ENCODE measurements at regions not wholly inside any gene's neighbourhood (a gene's known extent, or its start where the extent isn't known, plus 50 kb on each side); places are given as distances from the start of the nearest gene placed in this dataset.

- intact Hi-C loops (cut with DNase I; ENCODE audit: low total_unique reads) (no loop called here), in situ Hi-C loops (cut with MboI; ENCODE audit: low pct_ligation_motif_present in 1 of 4, low pct_unique_long_range_greater_than_20kb in 1 of 4, low sequenced_read_pairs in 3 of 4) (no loop called here)
- DNase-seq = no peak
- H3K27ac ChIP-seq = no peak overlapping the region
- TF ChIP-seq CTCF (IDR thresholded peaks at IDR 0.05) = no peak
- no peak for TF ChIP-seq POLR2AphosphoS5 (IDR thresholded peaks at IDR 0.05)
- TF ChIP-seq POLR2A (IDR thresholded peaks at IDR 0.05) = no peak
- no peak for TF ChIP-seq EP300 (IDR thresholded peaks at IDR 0.05; ENCODE audit: low read depth)
- H3K9me3 ChIP-seq = no peaks in the 10 kb centered on the region
- 83 to 90% methylated on average over 1 of the region's 1 CpG for WGBS, 2 donors (ENCODE audit: low coverage in 1 of 2)
- no peak overlapping the region for H3K4me3 ChIP-seq
- H3K4me1 ChIP-seq = peaks cover 0 to 13% (median 6%) of the 10 kb centered on the region in 4 donors
- H3K36me3 ChIP-seq = no peaks in the 10 kb centered on the region
- no peaks in the 10 kb centered on the region for H3K27me3 ChIP-seq
These were observed 293.7 kb downstream of the NSUN3 start for GRCh38 chr3:94356581-94356980.

- no peaks in the 10 kb centered on the region for H3K27me3 ChIP-seq
- H3K4me3 ChIP-seq = no peak overlapping the region
- no peaks in the 10 kb centered on the region for H3K9me3 ChIP-seq
- WGBS, 2 donors (ENCODE audit: low coverage in 1 of 2) = 57 to 75% methylated on average over 2 of the region's 2 CpGs
- no peak for TF ChIP-seq POLR2AphosphoS5 (IDR thresholded peaks at IDR 0.05)
- no peak for DNase-seq
- intact Hi-C loops (cut with DNase I; ENCODE audit: low total_unique reads) (no loop called here), in situ Hi-C loops (cut with MboI; ENCODE audit: low pct_ligation_motif_present in 1 of 4, low pct_unique_long_range_greater_than_20kb in 1 of 4, low sequenced_read_pairs in 3 of 4) (no loop called here)
- no peaks in the 10 kb centered on the region for H3K36me3 ChIP-seq
- peak overlapping the region in 1 of 4 donors; percentile 62 for H3K27ac ChIP-seq
- H3K4me1 ChIP-seq = peaks cover 0 to 14% (median 6%) of the 10 kb centered on the region in 4 donors
These were observed 297.1 kb downstream of the NSUN3 start for GRCh38 chr3:94359996-94360395.

GRCh38 chr3:94360987-94361386, 298.1 kb downstream of the NSUN3 start:
- Histone ChIP-seq H3K4me1 (peaks cover 0 to 14% (median 6%) of the 10 kb centered on the region in 4 donors), H3K4me3 (no peak overlapping the region), H3K36me3 (no peaks in the 10 kb centered on the region), H3K27me3 (no peaks in the 10 kb centered on the region), H3K27ac (peak overlapping the region in 3 of 4 donors; percentile 7 to 62 (median 24)), H3K9me3 (no peaks in the 10 kb centered on the region)
- TF ChIP-seq EP300 (IDR thresholded peaks at IDR 0.05; ENCODE audit: low read depth) = no peak
- no peak for TF ChIP-seq POLR2A (IDR thresholded peaks at IDR 0.05)
- TF ChIP-seq POLR2AphosphoS5 (IDR thresholded peaks at IDR 0.05) = peak in 2 of 3 donors; percentile 37 to 51
- DNase-seq = peak; percentile 57
- intact Hi-C loops (cut with DNase I; ENCODE audit: low total_unique reads) = no loop called here
- in situ Hi-C loops (cut with MboI; ENCODE audit: low pct_ligation_motif_present in 1 of 4, low pct_unique_long_range_greater_than_20kb in 1 of 4, low sequenced_read_pairs in 3 of 4) = no loop called here

- DNase-seq = no peak
- no peak overlapping the region for H3K27ac ChIP-seq
- no peaks in the 10 kb centered on the region for H3K27me3 ChIP-seq
- H3K4me1 ChIP-seq = peaks cover 0 to 14% (median 6%) of the 10 kb centered on the region in 4 donors
- TF ChIP-seq POLR2A (IDR thresholded peaks at IDR 0.05) (no peak), POLR2AphosphoS5 (IDR thresholded peaks at IDR 0.05) (no peak), CTCF (IDR thresholded peaks at IDR 0.05) (no peak), EP300 (IDR thresholded peaks at IDR 0.05; ENCODE audit: low read depth) (no peak)
- no peak overlapping the region for H3K4me3 ChIP-seq
- in situ Hi-C loops (cut with MboI; ENCODE audit: low pct_ligation_motif_present in 1 of 4, low pct_unique_long_range_greater_than_20kb in 1 of 4, low sequenced_read_pairs in 3 of 4) (no loop called here), intact Hi-C loops (cut with DNase I; ENCODE audit: low total_unique reads) (no loop called here)
- H3K36me3 ChIP-seq = no peaks in the 10 kb centered on the region
- H3K9me3 ChIP-seq = no peaks in the 10 kb centered on the region
- 64 to 83% methylated on average over 4 of the region's 4 CpGs for WGBS, 2 donors (ENCODE audit: low coverage in 1 of 2)
These were observed 299.5 kb downstream of the NSUN3 start for GRCh38 chr3:94362393-94362792.

GRCh38 chr3:94365006-94365405, 302.1 kb downstream of the NSUN3 start:
- intact Hi-C loops (cut with DNase I; ENCODE audit: low total_unique reads) = no loop called here
- DNase-seq = peak; percentile 17
- TF ChIP-seq EP300 (IDR thresholded peaks at IDR 0.05; ENCODE audit: low read depth) (no peak), POLR2A (IDR thresholded peaks at IDR 0.05) (no peak), POLR2AphosphoS5 (IDR thresholded peaks at IDR 0.05) (no peak), CTCF (IDR thresholded peaks at IDR 0.05) (no peak)
- no peaks in the 10 kb centered on the region for H3K27me3 ChIP-seq
- in situ Hi-C loops (cut with MboI; ENCODE audit: low pct_ligation_motif_present in 1 of 4, low pct_unique_long_range_greater_than_20kb in 1 of 4, low sequenced_read_pairs in 3 of 4) = no loop called here
- peaks cover 4 to 6% of the 10 kb centered on the region in 2 donors for H3K9me3 ChIP-seq
- H3K27ac ChIP-seq = peak overlapping the region in 1 of 4 donors; percentile 7
- no peak overlapping the region for H3K4me3 ChIP-seq
- no peaks in the 10 kb centered on the region for H3K36me3 ChIP-seq
- 29 to 75% methylated on average over 2 to 3 of the region's 3 CpGs for WGBS, 2 donors (ENCODE audit: low coverage in 1 of 2)
- H3K4me1 ChIP-seq = peaks cover 0 to 14% (median 6%) of the 10 kb centered on the region in 4 donors

Measured in transverse colon (tissue), 4 donors.